ENCODE measurements at regions not wholly inside any gene's neighbourhood (a gene's known extent, or its start where the extent isn't known, plus 50 kb on each side); places are given as distances from the start of the nearest gene placed in this dataset.
"Not testable (repeated sequence)": the region's sequence is repeated elsewhere in the genome, so short reads cannot be mapped to it uniquely, and the experiment has no call there.

DNA sequence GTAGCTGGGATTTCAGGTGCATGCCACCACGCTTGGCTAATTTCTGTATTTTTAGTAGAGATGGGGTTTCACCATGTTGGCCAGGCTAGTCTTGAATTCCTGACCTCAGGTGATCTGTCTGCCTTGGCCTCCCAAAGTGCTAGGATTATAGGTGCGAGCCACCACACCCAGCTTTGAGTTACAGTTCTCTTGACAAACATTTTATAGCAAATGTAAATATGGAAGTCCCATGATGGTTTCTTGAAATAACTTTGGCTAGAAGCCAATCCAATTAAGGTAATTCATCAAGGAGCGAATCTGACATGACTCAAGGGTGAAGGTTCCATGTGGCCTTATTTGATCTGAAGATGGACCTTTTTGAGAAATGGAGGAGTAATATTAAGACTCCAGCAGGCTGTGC, 76.2 kb upstream of the RFLNA start:
- H3K9me3 ChIP-seq (ENCODE audit: control insufficient read depth, low read length, poor library complexity, severe bottlenecking); H3K4me1 Mint-ChIP-seq; ATAC-seq; H3K4me3 Mint-ChIP-seq; H3K36me3 Mint-ChIP-seq (ENCODE audit: low read depth); DNase-seq; H3K27ac Mint-ChIP-seq: not testable (repeated sequence)
- H3K27me3 Mint-ChIP-seq, result peaks cover 20% of the 10 kb centered on the region

DNA sequence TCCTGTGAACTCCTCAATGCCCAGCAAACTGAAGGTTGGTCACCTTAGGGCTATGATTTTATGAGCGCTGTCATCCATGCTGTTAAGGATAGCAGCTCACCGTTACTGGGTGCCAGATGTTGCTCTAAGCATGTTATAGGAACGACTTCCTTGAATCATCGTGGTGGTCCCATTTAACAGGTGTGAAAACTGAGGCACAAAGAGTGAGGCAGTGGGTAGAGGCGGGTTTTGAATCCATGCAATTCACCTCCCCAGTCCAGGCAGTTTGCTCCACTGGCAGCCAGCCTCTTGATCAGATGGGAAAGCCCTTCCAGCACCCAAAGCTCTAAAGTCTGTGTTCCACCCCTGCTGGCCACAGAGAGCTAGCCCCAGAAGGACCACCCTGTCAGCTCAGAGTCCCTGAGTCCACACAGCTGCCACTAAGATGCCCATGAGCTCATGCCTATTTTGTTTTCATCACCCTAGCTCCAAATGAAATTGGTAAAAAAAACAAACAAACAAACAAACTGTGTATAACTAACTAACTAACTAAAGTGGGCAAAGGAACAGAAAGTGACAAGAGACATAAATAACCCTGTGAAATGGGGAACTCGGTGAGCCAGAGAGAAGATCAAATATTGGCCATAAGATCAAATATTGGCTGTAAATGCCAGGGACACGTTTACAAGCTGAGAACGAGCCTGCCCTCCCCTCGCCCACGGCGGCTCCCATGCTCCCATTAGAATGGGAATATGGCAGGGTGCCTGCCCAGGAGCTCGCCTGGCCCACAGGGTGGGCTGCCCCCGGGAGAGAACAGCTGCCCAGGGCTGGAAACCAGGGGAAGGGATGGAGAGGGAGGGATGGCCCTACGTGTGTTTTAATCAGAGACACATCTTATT, 72.3 kb upstream of the RFLNA start:
- no peak overlapping the region for H3K27ac Mint-ChIP-seq
- no peak for ATAC-seq

GRCh38 chr12:124223733-124224138, 71.2 kb upstream of the RFLNA start:
- ATAC-seq; DNase-seq; H3K27ac Mint-ChIP-seq; H3K4me3 Mint-ChIP-seq; H3K36me3 Mint-ChIP-seq (ENCODE audit: low read depth); H3K4me1 Mint-ChIP-seq; H3K9me3 ChIP-seq (ENCODE audit: control insufficient read depth, low read length, poor library complexity, severe bottlenecking): not testable (repeated sequence)
- peaks cover 53% of the 10 kb centered on the region for H3K27me3 Mint-ChIP-seq

More for the DNA sequence above, 72.3 kb upstream of the RFLNA start:
- no peaks in the 10 kb centered on the region for H3K9me3 ChIP-seq (ENCODE audit: control insufficient read depth, low read length, poor library complexity, severe bottlenecking)
- H3K27me3 Mint-ChIP-seq, result peaks cover 45% of the 10 kb centered on the region
- DNase-seq, result no peak
- H3K4me1 Mint-ChIP-seq, result no peaks in the 10 kb centered on the region
- peaks cover 2% of the 10 kb centered on the region for H3K36me3 Mint-ChIP-seq (ENCODE audit: low read depth)
- no peak overlapping the region for H3K4me3 Mint-ChIP-seq

DNA sequence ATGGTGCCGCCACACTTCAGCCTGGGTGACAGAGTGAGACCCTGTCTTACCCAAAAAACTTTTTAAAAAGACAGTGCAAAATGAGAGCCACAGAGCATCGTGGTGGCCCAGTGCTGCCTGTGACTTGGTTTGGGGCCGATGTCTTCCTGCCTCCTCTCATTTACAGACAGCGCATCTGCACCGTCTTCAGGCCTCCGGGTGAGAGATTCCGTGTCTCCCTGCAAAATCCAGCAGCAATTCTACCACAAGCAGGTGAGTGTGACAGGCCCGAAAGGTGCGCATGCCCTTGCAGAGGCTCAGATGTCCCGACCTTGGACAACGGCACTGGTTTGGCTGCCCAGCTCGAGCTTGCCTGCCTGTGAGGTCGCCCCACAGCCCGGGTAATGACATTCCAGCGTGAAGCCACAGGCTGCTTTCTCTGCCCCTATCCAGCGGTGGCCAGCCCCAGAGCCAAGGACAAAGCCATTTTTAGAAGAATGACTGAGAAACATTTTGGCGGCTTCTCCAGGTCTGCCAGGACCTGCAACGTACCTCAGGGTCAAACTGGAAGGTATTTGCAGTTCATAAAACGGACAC, 70.3 kb upstream of the RFLNA start:
- H3K27ac Mint-ChIP-seq, result no peak overlapping the region
- peaks cover 53% of the 10 kb centered on the region for H3K27me3 Mint-ChIP-seq
- no peak for DNase-seq
- H3K36me3 Mint-ChIP-seq (ENCODE audit: low read depth), result peaks cover 2% of the 10 kb centered on the region
- no peak overlapping the region for H3K4me3 Mint-ChIP-seq
- H3K9me3 ChIP-seq (ENCODE audit: control insufficient read depth, low read length, poor library complexity, severe bottlenecking), result no peaks in the 10 kb centered on the region
- H3K4me1 Mint-ChIP-seq, result no peaks in the 10 kb centered on the region
- ATAC-seq, result no peak

- Mint-ChIP-seq H3K27me3 (peaks cover 53% of the 10 kb centered on the region), H3K4me3 (no peak overlapping the region), H3K27ac (no peak overlapping the region), H3K36me3 (ENCODE audit: low read depth) (peaks cover 2% of the 10 kb centered on the region), H3K4me1 (no peaks in the 10 kb centered on the region)
- ATAC-seq, result no peak
- DNase-seq, result no peak
- H3K9me3 ChIP-seq (ENCODE audit: control insufficient read depth, low read length, poor library complexity, severe bottlenecking), result no peaks in the 10 kb centered on the region
Measured at GRCh38 chr12:124225730-124226129, 69.2 kb upstream of the RFLNA start.

DNA sequence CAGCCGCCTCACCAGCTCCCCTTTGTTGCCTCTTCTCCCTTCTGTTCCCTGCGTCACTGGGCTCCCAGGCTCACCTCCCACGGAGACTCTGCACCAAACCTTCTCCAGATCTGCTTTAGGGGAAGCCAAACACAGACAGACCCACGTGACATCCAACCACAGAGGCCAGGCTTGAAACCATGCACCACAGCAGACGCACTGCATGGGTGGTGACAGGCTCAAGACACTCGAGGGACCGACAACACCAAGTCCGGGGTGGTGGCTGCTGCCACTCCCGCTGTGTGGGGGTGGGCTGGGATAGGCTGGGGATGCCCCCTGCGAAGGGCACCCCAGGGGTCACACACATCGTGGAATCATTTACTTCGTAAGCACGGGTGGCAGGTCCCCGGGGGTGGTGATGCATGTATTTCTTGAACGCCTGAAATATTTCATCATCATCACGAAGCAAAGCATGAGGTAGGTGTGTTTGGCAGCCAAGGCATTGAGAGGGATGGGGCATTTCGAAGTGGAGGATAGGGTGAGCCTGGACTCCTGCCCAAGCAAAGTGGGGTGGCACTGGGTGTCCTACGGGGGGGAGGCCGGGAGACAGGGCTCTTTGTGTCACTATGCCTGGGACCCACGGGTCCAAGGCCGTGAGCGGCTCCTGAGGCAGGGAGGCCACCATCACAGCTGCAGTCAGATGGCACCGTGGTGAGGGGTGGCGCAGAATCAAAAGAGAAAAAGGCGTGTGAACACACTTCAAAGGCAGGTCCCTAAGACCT, 66.8 kb upstream of the RFLNA start:
- no peak overlapping the region for H3K27ac Mint-ChIP-seq
- H3K27me3 Mint-ChIP-seq, result peaks cover 37% of the 10 kb centered on the region
- ATAC-seq, result no peak
- H3K9me3 ChIP-seq (ENCODE audit: control insufficient read depth, low read length, poor library complexity, severe bottlenecking), result no peaks in the 10 kb centered on the region
- no peak overlapping the region for H3K4me3 Mint-ChIP-seq
- H3K4me1 Mint-ChIP-seq, result no peaks in the 10 kb centered on the region
- no peak for DNase-seq
- no peaks in the 10 kb centered on the region for H3K36me3 Mint-ChIP-seq (ENCODE audit: low read depth)

- ATAC-seq (no peak), DNase-seq (no peak)
- Mint-ChIP-seq H3K36me3 (ENCODE audit: low read depth) (no peaks in the 10 kb centered on the region), H3K4me1 (no peaks in the 10 kb centered on the region), H3K4me3 (no peak overlapping the region), H3K27me3 (peaks cover 36% of the 10 kb centered on the region), H3K27ac (no peak overlapping the region)
- no peaks in the 10 kb centered on the region for H3K9me3 ChIP-seq (ENCODE audit: control insufficient read depth, low read length, poor library complexity, severe bottlenecking)
Measured at GRCh38 chr12:124229520-124229919, 65.4 kb upstream of the RFLNA start.

DNA sequence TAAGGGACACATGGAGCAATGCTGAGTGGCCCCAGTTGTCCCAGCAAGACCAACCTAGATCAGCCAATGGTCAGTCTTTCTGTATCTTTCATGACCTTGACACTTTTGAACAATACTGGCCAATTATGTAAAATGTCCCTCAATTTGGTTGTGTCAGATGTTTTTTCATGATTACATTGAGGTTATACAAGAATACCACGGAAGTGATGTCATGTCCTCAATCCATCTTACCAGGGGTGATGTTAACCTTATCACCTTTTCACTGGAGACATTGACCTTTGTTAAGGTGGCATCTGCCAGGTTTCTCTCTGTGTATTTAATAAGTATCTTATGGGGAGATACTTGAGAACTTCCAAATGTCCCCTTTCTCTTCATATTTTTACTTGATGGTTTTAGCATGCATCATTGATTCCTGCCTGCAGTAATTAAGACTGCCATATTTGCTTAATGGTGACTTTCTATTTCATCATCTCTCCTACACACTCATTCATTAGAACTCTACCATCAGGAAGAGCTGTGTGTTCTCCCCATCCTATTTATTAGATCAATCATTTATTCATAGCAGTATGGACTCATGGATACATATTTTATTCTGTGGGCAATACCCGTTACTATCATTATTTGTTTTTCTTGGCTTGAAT, 64.7 kb upstream of the RFLNA start:
- no peaks in the 10 kb centered on the region for H3K9me3 ChIP-seq (ENCODE audit: control insufficient read depth, low read length, poor library complexity, severe bottlenecking)
- Mint-ChIP-seq H3K4me3 (no peak overlapping the region), H3K36me3 (ENCODE audit: low read depth) (peaks cover 2% of the 10 kb centered on the region), H3K4me1 (no peaks in the 10 kb centered on the region), H3K27me3 (peaks cover 32% of the 10 kb centered on the region), H3K27ac (no peak overlapping the region)
- no peak for DNase-seq
- ATAC-seq, result no peak

DNA sequence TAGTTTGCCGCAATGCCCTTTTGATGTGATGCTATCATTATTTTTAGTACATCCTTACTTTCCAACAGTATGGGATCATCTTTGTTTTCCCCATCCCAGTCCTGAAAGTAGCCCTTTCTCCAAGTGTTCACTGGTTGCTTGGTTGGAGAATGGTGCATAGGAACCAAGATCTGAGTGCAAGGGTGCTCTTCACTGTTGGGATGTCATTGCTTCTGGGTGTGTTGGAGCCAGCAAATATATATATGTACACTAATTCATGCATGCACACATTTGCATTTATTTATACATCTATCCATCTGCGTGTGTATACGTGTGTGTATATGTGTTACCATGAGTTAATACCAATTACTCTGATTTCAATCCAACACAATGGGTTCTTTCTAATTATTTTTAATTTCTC, 64.1 kb upstream of the RFLNA start:
- DNase-seq, result no peak
- no peak overlapping the region for H3K4me3 Mint-ChIP-seq
- no peak for ATAC-seq
- no peaks in the 10 kb centered on the region for H3K4me1 Mint-ChIP-seq
- H3K27ac Mint-ChIP-seq, result no peak overlapping the region
- H3K36me3 Mint-ChIP-seq (ENCODE audit: low read depth), result peaks cover 2% of the 10 kb centered on the region
- no peaks in the 10 kb centered on the region for H3K9me3 ChIP-seq (ENCODE audit: control insufficient read depth, low read length, poor library complexity, severe bottlenecking)
- peaks cover 30% of the 10 kb centered on the region for H3K27me3 Mint-ChIP-seq

DNA sequence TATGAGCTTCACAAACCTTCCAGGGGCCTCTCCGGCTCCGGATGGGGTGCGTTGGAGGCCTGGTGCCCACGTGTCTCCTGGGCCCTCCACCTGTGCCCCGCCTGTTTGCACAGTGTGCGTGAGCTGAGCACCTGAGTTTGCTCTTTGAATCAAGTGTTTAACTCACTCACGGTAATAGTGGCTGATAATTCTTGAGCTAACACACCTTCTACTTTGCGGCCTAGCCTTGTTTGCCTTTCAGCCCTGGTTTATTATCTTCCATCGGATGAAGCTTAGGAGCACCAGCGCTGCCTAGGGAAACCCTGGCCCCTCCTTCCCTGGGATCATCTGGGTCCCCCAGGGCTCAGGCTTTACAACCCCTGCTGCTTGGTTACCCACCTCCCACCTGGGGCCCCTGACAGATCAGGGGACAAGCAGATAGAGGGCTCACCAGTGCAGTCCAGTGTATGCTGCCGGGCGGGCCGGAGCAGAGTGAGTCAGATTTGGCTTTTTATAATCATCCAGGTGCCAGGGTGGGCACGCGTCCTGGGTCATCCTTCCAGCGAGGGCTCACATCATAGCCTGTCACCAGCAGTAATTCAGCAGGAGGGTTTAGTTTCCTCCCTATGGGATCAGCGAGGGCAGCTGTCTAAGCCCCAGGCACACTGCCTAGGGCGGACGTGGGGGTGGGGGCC, 62.8 kb upstream of the RFLNA start:
- no peaks in the 10 kb centered on the region for H3K4me1 Mint-ChIP-seq
- DNase-seq (no peak), ATAC-seq (no peak)
- no peak overlapping the region for H3K27ac Mint-ChIP-seq
- H3K27me3 Mint-ChIP-seq, result peaks cover 21% of the 10 kb centered on the region
- H3K36me3 Mint-ChIP-seq (ENCODE audit: low read depth), result peaks cover 2% of the 10 kb centered on the region
- H3K4me3 Mint-ChIP-seq, result no peak overlapping the region
- no peaks in the 10 kb centered on the region for H3K9me3 ChIP-seq (ENCODE audit: control insufficient read depth, low read length, poor library complexity, severe bottlenecking)

GRCh38 chr12:124232654-124232987, 62.3 kb upstream of the RFLNA start:
- Mint-ChIP-seq H3K4me1 (no peaks in the 10 kb centered on the region), H3K27ac (no peak overlapping the region), H3K36me3 (ENCODE audit: low read depth) (peaks cover 2% of the 10 kb centered on the region), H3K27me3 (peaks cover 18% of the 10 kb centered on the region), H3K4me3 (no peak overlapping the region)
- ATAC-seq, result no peak
- H3K9me3 ChIP-seq (ENCODE audit: control insufficient read depth, low read length, poor library complexity, severe bottlenecking), result no peaks in the 10 kb centered on the region
- DNase-seq, result no peak

DNA sequence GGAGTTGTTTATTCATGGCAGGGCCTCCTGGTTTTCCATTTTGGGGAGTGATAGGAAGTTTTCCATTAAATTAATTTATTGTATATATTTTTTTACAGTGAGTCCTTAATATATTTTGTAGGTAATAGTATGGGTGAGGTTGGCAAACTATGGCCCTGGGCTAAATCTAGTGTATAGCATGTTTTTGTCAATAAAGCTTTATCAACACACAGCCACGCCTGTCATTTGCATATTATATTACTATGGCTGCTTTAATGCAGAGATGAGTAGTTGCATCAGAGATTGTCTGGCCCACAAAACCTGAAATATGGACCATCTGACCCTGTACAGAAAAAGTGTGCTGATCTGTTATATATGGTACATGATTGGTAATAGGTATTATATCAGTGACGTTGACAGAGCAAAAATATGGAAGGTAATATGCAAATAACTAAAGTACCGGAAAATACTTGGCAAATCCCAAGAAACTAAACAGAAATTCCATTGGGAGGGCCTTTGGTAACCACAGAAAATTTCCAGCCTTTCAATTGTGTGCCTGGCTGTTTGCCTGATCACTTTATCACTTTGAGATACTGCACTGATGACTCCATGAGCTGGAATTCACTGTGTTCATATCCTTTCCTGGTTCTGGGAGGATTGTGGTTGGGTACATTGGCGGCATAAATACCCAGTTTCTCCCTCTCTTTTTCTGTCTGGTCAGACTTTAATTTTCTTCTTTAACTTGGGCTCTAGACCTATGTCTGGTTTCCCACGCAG, 61.7 kb upstream of the RFLNA start:
- DNase-seq, result no peak
- no peaks in the 10 kb centered on the region for H3K4me1 Mint-ChIP-seq
- no peak for ATAC-seq
- no peak overlapping the region for H3K4me3 Mint-ChIP-seq
- no peak overlapping the region for H3K27ac Mint-ChIP-seq
- peaks cover 2% of the 10 kb centered on the region for H3K36me3 Mint-ChIP-seq (ENCODE audit: low read depth)
- no peaks in the 10 kb centered on the region for H3K9me3 ChIP-seq (ENCODE audit: control insufficient read depth, low read length, poor library complexity, severe bottlenecking)
- peaks cover 17% of the 10 kb centered on the region for H3K27me3 Mint-ChIP-seq

Data from T-helper 17 cell (primary cell).